GM18861 (cell line): ENCODE measurements at regions not wholly inside any gene's neighbourhood (a gene's known extent, or its start where the extent isn't known, plus 50 kb on each side); places are given as distances from the start of the nearest gene placed in this dataset.
"Not testable (repeated sequence)": the region's sequence is repeated elsewhere in the genome, so short reads cannot be mapped to it uniquely, and the experiment has no call there.

Experiments
- ATAC-seq: cut with Tn5 transposase; IDR thresholded peaks from one replicate; pipeline ENCODE4 v1.9.1; 2021; ENCODE audit not compliant: unreplicated experiment

GRCh38 chr14:45868377-45868776 is 615.4 kb upstream of the MIS18BP1 start:
- ATAC-seq: no peak

- no peak for ATAC-seq
Observed at GRCh38 chr14:45867046-45867894, 614.3 kb upstream of the MIS18BP1 start.

GRCh38 chr14:45838597-45838996 is 585.6 kb upstream of the MIS18BP1 start:
- ATAC-seq: no peak

GRCh38 chr14:45819107-45819506 is 566.1 kb upstream of the MIS18BP1 start:
- no peak for ATAC-seq

GRCh38 chr14:45811155-45811554 is 558.2 kb upstream of the MIS18BP1 start:
- no peak for ATAC-seq

GRCh38 chr14:45810152-45810872 is 557.3 kb upstream of the MIS18BP1 start:
- no peak for ATAC-seq

- no peak for ATAC-seq
Observed at GRCh38 chr14:45807178-45807899, 554.3 kb upstream of the MIS18BP1 start.

- no peak for ATAC-seq
Observed at GRCh38 chr14:45799511-45799910, 546.5 kb upstream of the MIS18BP1 start.

GRCh38 chr14:45798659-45799058 is 545.7 kb upstream of the MIS18BP1 start:
- no peak for ATAC-seq

GRCh38 chr14:45796006-45796405 is 543.0 kb upstream of the MIS18BP1 start:
- ATAC-seq: not testable (repeated sequence)

GRCh38 chr14:45793081-45793480 is 540.1 kb upstream of the MIS18BP1 start:
- ATAC-seq: no peak

- ATAC-seq: no peak
Observed at GRCh38 chr14:45790293-45790692, 537.3 kb upstream of the MIS18BP1 start.

- no peak for ATAC-seq
Observed at GRCh38 chr14:45787167-45787566, 534.2 kb upstream of the MIS18BP1 start.

GRCh38 chr14:45786266-45786665 is 533.3 kb upstream of the MIS18BP1 start:
- no peak for ATAC-seq

GRCh38 chr14:45785240-45785639 is 532.2 kb upstream of the MIS18BP1 start:
- no peak for ATAC-seq

- ATAC-seq: no peak
Observed at GRCh38 chr14:45766247-45766646, 513.2 kb upstream of the MIS18BP1 start.

- ATAC-seq: no peak
Observed at GRCh38 chr14:45757655-45758054, 504.7 kb upstream of the MIS18BP1 start.

GRCh38 chr14:45756412-45756811 is 503.4 kb upstream of the MIS18BP1 start:
- not testable (repeated sequence) for ATAC-seq

GRCh38 chr14:45743884-45744283 is 490.9 kb upstream of the MIS18BP1 start:
- no peak for ATAC-seq

- no peak for ATAC-seq
Observed at GRCh38 chr14:45742187-45742586, 489.2 kb upstream of the MIS18BP1 start.

- no peak for ATAC-seq
Observed at GRCh38 chr14:45728434-45729225, 475.6 kb upstream of the MIS18BP1 start.
